Nephron progenitor cell (in vitro differentiated cells): ENCODE measurements at regions not wholly inside any gene's neighbourhood (a gene's known extent, or its start where the extent isn't known, plus 50 kb on each side); places are given as distances from the start of the nearest gene placed in this dataset.

ENCODE experiments used
- DNase-seq: peaks from one replicate; pipeline ENCODE4 v3.0.0; 2021
- H3K27ac Mint-ChIP-seq: 2 replicates; pipeline ENCODE4 v1.8.0; 2021; ENCODE audit warnings: mild to moderate bottlenecking, moderate library complexity, mixed read lengths
- H3K27me3 Mint-ChIP-seq: 2 replicates; pipeline ENCODE4 v1.8.0; 2021; ENCODE audit warnings: mild to moderate bottlenecking, low read depth, mixed read lengths; ENCODE audit not compliant: poor library complexity
- H3K36me3 Mint-ChIP-seq: 2 replicates; pipeline ENCODE4 v1.8.0; 2021; ENCODE audit warnings: low read depth, mixed read lengths
- H3K4me1 Mint-ChIP-seq: 2 replicates; pipeline ENCODE4 v1.8.0; 2021; ENCODE audit warnings: mixed read lengths
- H3K4me3 Mint-ChIP-seq: 2 replicates; pipeline ENCODE4 v1.8.0; 2021; ENCODE audit warnings: mild to moderate bottlenecking, moderate library complexity, mixed read lengths
- H3K9me3 Mint-ChIP-seq: 2 replicates; pipeline ENCODE4 v1.8.0; 2021; ENCODE audit warnings: mild to moderate bottlenecking, moderate library complexity, mixed read lengths
- CTCF ChIP-seq: fragments of 200-600 bp; sonication (generic); IDR thresholded peaks from 2 replicates; pipeline ENCODE4 v1.5.0; 2021; ENCODE audit warnings: antibody characterized with exemption

DNA sequence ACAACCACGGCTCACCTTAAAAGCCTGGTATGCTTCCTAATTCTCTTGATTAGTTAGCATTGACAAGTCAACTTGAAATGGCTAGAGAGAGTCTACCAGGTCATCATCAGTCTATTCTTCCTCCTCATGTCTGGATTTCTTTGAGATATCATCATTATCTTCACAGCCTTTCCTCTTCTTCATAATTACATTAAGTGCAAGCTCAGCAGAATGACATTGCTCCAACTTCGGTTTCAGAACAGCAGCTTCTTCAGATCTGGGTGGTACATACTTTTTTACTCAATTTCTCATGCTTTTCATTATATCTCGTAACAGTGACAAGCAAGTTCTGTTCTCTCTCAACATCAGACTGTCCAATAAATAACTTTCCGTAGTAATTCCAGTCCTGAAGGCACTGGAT lies 337.5 kb upstream of the TENM3 start:
- Mint-ChIP-seq H3K9me3 (peaks cover 28% of the 10 kb centered on the region), H3K27ac (no peak overlapping the region), H3K4me1 (peaks cover 17% of the 10 kb centered on the region), H3K36me3 (no peaks in the 10 kb centered on the region), H3K4me3 (no peak overlapping the region), H3K27me3 (no peaks in the 10 kb centered on the region)
- TF ChIP-seq CTCF = no peak
- no peak for DNase-seq

DNA sequence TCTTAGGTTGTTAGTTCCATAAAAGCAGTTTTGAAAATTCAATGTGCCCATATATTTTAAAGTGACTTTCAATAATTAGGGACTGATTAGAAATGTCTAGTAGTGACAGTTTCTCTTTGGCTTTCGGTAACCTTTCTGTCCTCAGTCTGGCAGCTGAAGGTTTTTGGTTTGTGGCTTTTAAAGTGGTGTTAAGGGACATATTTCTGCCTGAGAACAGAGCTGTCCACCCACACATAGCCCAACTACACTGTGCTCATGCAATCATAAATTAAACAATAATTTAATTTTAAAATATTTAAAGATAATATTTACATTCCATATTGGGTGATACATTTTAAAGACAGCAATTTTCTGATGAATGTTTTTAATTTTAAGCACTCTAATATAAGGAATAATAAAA lies 335.0 kb upstream of the TENM3 start:
- Mint-ChIP-seq H3K9me3 (peaks cover 36% of the 10 kb centered on the region), H3K36me3 (no peaks in the 10 kb centered on the region), H3K27ac (no peak overlapping the region), H3K27me3 (no peaks in the 10 kb centered on the region), H3K4me1 (peaks cover 17% of the 10 kb centered on the region), H3K4me3 (no peak overlapping the region)
- TF ChIP-seq CTCF = no peak
- DNase-seq = no peak

DNA sequence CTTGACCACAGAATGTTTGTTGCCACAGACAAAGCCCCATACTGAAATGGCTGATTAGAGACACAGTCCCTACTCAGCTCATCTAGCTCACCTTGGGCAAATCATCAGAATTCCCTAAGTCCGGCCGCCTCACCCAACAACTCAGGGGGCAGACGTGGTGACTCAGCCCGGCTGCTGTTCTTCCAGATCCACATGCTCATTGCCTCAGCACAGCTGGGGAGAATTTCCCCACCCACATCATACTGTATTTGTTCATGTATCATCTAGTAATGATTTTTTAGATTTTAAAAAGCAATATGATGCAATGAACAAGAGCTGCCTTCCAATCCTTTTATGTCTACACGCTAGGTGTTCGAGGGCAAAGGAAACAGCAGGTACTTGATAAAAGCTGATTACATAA lies 333.8 kb upstream of the TENM3 start:
- Mint-ChIP-seq H3K27ac (no peak overlapping the region), H3K9me3 (peaks cover 32% of the 10 kb centered on the region), H3K27me3 (peaks cover under 1% of the 10 kb centered on the region), H3K36me3 (no peaks in the 10 kb centered on the region), H3K4me1 (peaks cover 17% of the 10 kb centered on the region), H3K4me3 (no peak overlapping the region)
- TF ChIP-seq CTCF = no peak
- no peak for DNase-seq

DNA sequence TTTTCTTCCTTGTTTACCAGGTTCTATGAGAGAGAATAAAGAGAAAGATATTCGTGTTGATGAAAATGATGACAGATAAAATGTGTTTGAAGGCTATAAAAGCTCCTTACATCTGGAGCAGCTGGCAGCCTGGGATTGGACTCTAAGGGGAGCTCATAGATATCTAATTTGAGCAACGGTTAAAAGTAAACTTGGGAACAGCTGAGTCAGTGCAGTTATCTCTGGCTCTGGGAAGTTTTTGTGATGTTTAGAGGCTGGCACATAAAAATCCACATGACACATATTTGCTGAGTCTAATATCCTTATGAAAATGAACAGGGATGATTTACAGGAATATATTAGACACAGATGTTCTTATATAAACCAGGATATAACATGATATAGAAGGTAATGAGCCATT lies 331.8 kb upstream of the TENM3 start:
- no peak for TF ChIP-seq CTCF
- peaks cover 5% of the 10 kb centered on the region for H3K27me3 Mint-ChIP-seq
- H3K9me3 Mint-ChIP-seq = peaks cover 19% of the 10 kb centered on the region
- no peak overlapping the region for H3K27ac Mint-ChIP-seq
- no peaks in the 10 kb centered on the region for H3K36me3 Mint-ChIP-seq
- H3K4me3 Mint-ChIP-seq = no peak overlapping the region
- peaks cover 17% of the 10 kb centered on the region for H3K4me1 Mint-ChIP-seq
- DNase-seq = no peak

- Mint-ChIP-seq H3K4me1 (no peaks in the 10 kb centered on the region), H3K9me3 (peaks cover 35% of the 10 kb centered on the region), H3K27me3 (peaks cover 8% of the 10 kb centered on the region), H3K27ac (no peak overlapping the region), H3K4me3 (no peak overlapping the region), H3K36me3 (peaks cover 4% of the 10 kb centered on the region)
- no peak for TF ChIP-seq CTCF
- no peak for DNase-seq
These were observed 309.7 kb upstream of the TENM3 start for GRCh38 chr4:181933471-181933870.

- H3K9me3 Mint-ChIP-seq = no peaks in the 10 kb centered on the region
- H3K27me3 Mint-ChIP-seq = peaks cover 13% of the 10 kb centered on the region
- H3K4me3 Mint-ChIP-seq = no peak overlapping the region
These were observed 304.6 kb upstream of the TENM3 start for GRCh38 chr4:181938631-181939030.

More at GRCh38 chr4:181938631-181939030, 304.6 kb upstream of the TENM3 start:
- Mint-ChIP-seq H3K4me1 (no peaks in the 10 kb centered on the region), H3K27ac (no peak overlapping the region), H3K36me3 (no peaks in the 10 kb centered on the region)
- DNase-seq = no peak
- TF ChIP-seq CTCF = no peak
